ENCODE measurements at regions not wholly inside any gene's neighbourhood (a gene's known extent, or its start where the extent isn't known, plus 50 kb on each side); places are given as distances from the start of the nearest gene placed in this dataset.

DNA sequence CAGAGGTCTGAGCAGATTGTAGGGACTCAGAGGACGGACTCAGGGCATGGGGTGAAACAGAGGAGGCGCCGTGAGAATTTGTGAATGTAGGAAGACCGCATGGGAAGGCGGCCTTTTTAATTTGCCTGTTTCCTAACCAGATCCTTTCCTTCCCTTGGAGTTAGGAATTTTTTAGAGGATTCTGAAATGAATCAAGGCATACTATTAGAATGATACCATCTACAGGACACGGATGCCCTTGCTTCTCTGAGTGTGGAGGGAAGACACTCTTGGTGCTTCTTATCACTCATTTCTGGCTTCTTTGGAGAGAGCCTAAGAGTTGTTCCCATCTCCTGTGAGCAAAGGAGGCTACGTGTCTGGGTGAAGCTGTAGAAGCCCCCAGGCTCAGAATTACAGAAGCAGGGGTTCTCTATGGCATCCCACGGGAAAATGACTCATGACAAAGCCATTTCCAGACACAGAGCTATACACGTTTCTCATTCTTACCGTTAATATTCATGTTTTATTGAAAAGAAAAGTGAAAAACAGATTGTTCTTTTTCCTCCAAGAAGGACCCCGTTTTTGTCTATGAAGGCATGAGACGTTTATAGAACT lies 148.5 kb downstream of the EDN3 start:
- TF ChIP-seq, protein P1, sequence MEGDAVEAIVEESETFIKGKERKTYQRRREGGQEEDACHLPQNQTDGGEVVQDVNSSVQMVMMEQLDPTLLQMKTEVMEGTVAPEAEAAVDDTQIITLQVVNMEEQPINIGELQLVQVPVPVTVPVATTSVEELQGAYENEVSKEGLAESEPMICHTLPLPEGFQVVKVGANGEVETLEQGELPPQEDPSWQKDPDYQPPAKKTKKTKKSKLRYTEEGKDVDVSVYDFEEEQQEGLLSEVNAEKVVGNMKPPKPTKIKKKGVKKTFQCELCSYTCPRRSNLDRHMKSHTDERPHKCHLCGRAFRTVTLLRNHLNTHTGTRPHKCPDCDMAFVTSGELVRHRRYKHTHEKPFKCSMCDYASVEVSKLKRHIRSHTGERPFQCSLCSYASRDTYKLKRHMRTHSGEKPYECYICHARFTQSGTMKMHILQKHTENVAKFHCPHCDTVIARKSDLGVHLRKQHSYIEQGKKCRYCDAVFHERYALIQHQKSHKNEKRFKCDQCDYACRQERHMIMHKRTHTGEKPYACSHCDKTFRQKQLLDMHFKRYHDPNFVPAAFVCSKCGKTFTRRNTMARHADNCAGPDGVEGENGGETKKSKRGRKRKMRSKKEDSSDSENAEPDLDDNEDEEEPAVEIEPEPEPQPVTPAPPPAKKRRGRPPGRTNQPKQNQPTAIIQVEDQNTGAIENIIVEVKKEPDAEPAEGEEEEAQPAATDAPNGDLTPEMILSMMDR (IDR thresholded peaks at IDR 0.05; ENCODE audit: low read depth, low read length), result no peak
- TF ChIP-seq POLR2A (IDR thresholded peaks at IDR 0.05; ENCODE audit: extremely low read depth, insufficient read length), result no peak
- TF ChIP-seq, protein P2, sequence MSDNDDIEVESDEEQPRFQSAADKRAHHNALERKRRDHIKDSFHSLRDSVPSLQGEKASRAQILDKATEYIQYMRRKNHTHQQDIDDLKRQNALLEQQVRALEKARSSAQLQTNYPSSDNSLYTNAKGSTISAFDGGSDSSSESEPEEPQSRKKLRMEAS (IDR thresholded peaks at IDR 0.05; ENCODE audit: low read depth, low read length), result no peak

Measured in NB4 (cell line).